Stimulated activated CD8-positive, alpha-beta memory T cell treated with anti-CD3 and anti-CD28 coated beads, Interleukin-7, amount 100 ng/mL, for 1 hour (primary cell): ENCODE measurements at regions not wholly inside any gene's neighbourhood (a gene's known extent, or its start where the extent isn't known, plus 50 kb on each side); places are given as distances from the start of the nearest gene placed in this dataset.

Experiments
- DNase-seq, 2 donors: peaks; one replicate each; pipeline ENCODE4 v3.0.0-alpha.2; 2020; ENCODE audit warnings: low read depth in 2 of 2

DNA sequence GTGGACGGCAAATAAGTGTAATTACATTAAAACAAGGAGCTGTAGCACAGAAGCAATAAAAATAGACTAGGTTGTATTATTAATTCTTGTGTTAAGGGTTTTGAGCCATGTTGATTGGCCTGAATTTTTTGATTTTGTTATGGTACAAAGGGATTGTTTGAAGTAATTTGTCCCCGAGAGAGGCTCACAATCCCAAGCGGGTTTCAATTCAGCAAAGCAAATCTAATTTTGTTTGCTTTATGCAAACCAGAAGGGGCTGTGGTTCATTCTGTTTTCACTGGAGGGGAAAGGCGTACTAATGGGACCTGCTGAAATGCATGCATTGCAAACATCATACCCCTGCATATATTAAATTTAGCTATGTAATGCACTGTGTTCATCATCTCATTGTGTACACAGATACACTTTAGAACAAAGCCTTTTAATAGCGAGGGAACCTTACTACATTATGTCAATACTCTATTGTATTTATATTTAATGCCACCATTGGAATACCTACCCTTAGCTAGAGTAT is 379.5 kb upstream of the POU3F2 start:
- no peak for DNase-seq

DNA sequence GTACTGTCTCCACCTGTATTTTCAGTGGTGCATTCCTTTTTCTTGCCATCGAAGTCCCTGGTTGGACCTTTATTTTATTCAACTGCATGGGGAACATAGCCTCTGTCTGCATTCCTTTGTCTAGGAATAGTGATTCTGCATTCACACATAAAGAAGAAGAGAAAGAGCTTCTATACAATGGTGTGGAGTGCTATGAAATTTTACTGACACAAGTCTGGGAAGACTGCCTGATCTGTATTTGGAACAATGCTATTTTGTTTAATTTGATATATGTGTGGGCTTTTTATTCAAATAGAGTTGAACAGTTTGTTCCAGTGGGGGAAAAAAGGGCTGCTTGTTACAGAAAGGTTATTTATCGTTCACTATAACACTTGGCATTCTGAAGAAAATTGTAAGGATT is 375.7 kb upstream of the POU3F2 start:
- no peak for DNase-seq

DNA sequence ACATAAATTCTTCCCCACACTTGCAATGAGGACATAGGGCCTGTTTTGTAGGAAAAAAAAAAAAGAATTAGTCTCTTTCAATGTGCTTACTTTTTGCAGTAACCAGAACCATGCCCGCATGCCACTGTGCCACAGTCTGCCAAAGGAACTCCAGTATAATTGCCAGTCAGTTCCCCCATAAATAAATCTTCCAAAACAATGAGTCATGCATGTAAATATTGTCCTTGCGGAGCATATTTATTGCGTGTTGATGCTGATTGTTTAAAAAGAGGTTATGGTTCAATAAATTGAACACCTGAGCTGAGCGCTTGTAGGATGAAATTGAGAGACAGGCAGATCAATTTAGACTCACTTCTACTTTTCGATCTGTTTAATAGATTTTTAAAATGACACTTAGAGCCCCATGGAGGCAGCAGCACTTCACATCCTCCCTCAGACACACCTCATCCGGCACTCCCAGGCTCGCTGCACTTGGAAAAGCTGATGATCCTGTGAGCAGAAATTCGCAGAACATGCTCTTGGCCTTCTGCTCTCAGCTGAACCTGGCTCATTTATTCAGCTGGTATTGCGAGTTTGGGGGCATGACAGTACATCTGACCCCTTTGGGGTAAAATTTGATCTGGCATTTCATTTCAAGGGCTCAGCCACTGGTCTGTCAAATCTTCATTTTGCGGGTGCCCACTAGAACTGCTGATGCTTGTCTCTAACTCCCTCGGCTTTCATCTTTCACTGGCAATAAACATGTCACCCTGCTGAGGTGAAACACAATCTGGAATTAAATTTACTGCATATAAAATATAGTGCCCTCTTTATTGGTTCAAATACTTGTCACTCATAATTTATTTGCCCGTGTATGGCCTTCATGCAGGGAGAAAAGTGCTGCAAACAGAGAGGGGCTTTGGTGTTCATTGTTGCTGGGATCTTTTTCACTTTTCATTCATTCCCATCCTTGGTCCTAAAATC is 371.1 kb upstream of the POU3F2 start:
- no peak for DNase-seq

DNA sequence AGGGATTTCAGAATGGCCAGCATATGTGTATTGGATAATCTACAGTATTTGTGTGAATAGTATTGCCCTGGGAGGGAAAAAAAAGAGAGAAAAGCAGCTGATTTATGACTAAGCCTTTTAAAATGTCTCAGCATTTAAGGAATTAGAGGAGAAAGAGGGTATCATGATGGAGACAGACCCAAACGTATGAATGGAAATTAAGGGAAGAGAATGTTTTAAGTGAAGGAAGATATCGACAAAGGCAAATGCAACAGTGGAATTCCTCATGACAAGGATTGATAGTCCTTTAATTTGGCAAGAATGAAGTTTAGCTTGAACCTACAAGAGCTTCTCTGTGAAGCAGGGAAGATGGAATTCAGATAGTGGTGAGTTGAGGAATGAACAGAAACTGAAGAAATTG is 367.3 kb upstream of the POU3F2 start:
- DNase-seq: no peak

DNA sequence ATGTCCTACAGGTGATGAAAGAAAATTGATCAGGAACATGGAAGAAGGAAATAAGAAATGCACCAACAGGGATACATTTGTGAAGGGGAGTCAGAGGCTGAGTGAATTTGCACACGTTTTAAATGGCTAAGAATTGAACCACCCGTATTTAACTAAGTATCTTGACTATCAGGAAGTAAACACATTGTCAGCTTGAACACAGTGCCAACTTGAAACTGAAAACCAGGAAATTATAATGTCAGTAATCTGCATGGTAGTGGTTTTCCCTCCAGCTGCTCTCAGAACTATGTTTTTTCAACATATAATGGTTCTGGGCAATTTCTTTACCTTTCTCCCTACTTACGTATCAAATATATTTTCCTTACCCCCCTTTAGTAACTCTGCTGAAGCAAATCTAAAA is 366.5 kb upstream of the POU3F2 start:
- DNase-seq: no peak

DNA sequence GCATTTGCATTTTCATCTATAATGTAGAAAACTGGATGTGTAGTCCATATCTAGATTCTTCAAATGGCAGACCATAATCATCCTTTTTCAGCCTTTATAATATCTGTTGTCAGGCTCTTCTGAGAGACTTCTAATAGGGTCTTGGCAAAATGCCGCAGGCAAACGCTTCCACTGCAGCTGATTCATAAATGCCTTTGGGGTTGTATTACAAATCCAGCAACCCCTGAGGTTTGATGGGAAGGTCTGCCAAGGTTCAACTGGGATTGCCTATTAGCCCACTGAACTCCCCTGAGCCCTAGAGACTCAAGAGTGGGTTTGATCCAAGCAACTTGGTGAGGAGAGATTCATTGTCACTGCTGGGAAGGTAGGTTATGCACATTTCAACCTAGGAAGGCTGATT is 365.2 kb upstream of the POU3F2 start:
- no peak for DNase-seq

DNA sequence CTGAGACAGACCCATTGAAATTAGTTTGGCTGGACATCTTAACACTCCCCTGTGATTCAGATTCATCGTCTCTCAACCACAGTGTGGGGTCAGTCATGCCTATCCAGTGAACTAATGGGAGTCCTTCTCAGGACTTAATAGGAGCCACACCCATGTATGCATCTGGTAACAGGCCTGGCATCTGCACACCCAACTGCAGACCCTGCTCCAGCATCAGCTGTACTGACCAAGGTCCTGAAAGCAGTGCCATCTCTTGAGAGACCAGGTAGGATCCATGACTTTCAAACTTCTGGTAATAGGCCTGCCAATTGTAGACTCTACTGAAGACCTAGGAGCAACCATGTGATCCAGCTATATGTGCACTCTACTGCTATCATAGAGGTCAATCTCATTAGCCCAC is 363.6 kb upstream of the POU3F2 start:
- DNase-seq: no peak

DNA sequence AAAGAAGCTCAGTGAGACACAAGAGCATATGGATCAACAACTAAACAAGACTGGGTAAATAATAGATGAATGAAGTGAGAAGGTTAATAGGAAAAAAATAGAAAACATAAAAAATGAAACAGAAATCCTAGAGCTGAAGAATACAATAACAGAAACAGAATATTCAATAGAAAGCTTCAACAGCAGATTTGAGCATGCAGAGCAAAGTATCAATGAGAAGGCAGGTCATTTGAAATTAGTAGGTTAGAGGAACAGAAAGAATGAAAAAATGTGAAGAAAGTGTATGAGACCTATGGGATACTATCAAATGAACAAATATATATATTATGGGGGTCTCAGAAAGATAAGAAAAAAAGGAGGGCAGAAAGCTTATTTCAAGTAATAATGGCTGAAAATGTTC is 362.9 kb upstream of the POU3F2 start:
- no peak for DNase-seq

DNA sequence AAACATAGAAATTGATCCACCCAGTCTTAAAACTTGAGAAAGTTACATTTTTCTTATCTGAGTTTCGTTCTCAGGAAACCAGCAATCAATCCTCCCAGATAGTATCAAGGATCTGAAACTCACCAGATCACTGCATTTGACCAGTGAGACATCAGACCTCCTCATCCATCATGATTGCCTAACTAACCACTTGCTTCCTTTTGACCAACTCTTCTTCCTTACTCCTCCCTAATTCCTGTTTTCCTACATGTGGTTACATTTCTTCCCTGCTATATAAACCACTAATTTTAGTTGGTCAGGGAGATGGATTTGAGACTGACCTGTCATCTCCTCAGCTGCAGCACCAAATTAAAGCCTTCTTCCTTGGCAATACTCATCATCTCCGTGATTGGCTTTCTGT is 357.1 kb upstream of the POU3F2 start:
- no peak for DNase-seq

DNA sequence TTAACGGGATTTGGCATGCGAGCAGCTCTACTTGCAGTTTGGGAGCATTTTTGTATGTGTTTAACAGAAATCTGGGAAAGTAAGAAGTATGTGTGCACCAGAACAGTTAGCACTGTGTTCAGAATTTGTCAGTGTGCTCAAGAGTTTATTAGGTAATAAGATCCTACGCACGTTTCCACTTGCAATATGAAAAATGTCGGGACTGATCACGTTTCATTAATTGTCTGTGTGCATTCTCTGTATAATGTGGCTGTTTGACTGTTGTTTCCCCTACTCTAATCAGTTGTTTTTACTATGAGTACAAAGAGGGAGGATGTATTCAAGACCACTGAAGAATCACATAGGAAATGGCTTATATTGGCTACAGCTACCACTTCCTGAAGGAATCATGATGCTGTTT is 349.7 kb upstream of the POU3F2 start:
- DNase-seq: no peak

DNA sequence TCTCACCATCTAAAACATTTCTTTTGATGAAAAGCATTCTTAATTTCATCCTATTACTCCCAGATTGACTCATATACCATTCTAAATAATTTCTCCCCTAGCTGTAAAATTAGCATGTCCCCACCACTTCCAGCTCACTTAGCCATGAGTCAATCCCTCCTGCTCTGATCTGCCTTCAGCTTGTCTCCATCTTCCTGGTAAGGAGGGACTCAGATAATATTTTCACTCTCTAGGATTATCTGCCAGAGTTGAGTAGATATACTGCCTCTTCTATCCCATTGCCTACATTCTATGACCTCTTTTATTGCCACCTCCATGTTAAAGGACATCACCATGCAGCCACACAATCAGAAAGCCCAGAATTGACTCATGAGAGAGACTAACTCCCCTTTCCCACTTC is 348.8 kb upstream of the POU3F2 start:
- no peak for DNase-seq

DNA sequence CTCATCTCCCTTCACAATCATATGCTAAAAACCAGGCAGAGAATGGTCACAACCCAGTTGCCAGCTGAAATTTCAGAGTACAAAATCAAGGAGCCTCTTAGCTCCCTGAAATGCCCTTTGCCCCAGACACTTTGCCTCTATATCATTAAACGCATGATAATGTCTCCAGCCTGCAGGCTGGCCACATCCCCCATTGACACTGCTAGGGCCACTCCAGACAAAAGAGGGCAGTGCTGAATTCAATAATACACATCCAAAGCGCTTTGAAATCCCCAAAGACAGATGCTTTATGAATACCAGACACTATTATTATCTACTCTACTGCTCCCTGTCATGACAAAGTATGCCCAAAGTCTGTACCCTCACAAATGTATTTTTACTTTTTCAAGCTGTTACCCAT is 348.3 kb upstream of the POU3F2 start:
- DNase-seq: no peak

DNA sequence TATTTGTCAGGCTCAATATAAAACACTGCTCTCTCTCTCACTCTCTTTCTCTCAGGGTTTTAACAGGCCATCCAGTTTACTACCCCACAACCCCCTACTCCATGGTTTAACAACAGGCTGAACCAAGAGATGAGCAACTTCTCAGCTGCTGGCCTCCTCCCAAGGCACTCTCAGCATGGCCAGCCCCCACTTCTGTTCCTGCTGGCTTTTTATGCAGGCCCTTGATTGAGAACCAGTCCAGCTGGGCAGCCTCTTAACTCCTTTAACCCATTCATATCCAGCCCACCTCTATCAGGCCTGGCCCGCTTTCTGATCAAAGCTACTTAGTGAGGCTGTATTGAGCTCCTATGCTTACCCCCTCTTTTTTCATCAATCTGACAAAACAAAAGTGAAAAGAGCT is 346.8 kb upstream of the POU3F2 start:
- DNase-seq: no peak

DNA sequence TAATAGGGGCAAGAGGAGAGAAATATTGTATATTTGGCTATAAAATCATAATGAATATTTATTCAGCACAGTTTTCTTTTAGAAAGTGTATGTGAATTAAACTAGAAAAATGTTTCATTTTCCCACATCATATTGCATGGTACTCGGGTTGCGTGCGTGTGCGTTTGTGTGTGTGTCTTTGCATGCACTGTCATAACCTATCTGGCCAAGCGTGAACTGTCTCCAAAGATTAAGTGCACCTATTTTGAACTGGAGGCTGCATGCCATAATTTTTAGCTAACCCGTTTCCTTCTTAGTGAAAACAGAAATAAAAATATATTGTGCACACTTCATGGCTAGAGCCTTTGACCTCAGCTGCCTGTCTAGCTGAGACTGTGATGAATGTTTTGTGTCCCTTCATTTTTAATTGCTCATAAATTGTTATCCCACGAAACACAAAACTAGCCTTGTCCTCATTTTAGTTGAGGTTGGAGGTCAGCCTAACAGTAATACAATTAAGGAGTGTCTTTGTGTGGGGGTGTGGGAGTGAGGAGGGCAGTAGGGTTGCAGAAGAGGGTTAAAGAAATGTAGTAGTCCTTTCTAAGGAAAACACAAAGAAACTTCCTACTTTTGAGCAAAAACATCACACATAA is 336.1 kb upstream of the POU3F2 start:
- DNase-seq: no peak

DNA sequence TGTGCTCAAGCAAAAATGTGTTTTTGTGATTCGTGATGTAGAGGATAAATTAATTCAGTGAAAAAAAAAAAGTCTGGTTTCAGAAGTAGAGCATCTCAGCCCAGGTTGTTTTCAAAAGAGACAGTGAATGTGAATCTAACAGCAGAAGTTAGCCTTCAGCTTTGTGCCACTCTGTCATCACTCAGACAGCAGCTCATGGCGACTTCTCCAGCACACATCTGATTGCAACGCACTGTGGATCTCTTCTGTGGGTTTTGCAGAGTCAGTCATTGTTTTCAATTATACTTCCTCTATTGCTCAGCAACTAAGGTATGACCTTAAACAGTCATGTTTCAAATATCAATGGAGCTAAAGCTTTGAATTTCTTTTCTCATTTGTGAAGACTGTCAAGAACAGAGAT is 335.5 kb upstream of the POU3F2 start:
- no peak for DNase-seq

DNA sequence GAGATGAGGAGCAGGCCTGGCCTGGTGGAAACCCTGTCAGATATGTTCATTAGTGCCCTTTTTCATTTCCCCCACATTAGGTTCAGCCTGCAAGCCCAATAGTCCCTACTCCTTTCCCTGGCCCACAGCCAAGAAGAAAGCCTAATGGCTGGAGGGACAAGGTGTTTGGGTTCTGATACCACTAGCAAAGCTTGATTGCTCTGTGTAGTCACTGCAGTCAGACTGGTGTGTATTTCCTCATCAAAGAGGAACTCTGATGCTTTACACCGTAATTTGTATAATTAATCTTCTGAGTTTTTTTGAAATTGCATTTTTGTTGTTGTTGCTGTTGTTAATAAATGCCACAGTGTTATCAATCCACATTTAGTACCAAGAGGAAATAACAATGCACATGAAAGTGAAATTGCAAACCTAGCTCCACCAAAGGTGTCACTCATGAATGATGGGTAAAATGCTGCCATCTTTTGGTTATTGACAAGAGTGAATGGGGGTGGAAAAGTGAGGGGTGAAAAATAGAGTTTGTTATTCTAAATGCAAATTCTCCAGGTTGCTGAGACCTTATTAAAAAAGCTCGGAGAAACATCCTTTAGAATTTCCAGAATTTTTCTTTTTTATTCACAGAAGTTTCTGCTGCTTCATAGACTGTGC is 320.2 kb upstream of the POU3F2 start:
- DNase-seq: no peak

DNA sequence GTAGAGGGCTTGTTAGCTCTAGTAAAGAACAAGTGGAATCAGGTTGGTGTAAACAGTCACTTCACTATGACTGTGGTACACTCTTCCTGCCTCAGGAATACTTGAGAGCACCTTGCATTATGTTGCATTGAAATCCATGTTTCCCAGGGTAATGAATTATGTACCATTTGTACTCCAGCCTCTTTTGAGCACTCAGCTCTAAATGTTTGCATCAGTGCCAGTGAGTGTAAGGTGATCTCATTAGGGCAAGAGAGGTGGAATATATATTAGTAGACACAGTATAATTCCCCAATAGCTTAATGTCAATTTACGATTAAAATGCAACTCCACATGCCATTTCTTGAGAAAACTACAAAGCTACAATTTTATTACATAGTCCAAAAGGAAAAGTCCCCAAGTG is 319.6 kb upstream of the POU3F2 start:
- no peak for DNase-seq

DNA sequence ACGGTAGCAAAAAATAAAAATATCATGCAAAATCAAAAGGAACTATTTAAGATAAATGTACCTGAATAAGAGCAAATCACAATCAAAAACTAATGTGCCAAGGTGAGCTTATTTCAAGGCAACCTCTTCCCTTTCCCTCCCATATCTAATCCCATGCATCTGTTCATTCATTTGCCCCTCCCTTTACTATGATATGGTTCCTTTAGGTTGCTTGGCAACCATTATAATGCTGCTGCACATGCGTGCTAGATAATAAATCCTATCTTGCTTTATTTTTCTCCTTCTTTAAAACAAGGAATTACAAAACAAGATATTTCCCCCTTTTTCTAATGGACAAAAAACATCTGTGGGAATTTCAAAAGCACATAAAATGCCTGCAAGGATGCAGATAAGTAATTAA is 318.2 kb upstream of the POU3F2 start:
- DNase-seq: no peak

DNA sequence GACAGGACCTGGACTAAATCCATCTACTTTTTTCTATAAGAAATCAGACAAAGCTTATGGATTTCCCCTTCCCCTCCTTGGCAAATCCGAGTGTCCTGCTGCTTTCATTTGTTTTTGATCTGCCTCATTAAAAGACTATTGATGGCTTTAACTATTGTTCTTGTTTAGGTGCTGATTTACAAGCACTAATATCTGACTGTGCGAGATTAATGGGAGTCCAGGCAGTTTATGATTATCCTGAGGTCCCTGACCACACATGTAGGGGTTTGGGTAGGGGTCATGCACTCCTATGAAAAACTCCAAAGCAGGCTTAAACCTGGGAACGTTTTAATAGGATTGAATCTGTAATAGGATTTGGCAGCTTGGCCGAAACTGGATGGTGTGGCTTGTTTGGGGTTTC is 317.5 kb upstream of the POU3F2 start:
- no peak for DNase-seq

DNA sequence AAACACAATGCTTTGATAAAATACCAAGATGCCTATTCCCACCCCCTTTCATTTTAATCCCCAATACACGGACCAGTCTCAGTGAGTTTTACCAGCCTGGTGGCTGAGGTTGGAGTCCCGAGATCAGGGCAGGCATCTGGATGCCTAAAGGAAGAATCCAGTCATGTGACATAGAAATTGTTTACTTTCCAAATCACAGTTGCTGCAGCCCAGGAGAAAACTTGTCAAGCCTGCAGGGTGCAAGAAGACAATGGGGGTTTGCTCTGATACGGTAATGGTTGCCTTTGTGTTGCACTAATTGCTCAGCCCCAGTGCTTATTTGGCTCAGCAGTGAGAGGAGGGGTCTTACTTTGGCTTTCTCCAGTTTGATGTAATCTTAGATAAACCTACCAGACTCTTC is 308.5 kb upstream of the POU3F2 start:
- no peak for DNase-seq

DNA sequence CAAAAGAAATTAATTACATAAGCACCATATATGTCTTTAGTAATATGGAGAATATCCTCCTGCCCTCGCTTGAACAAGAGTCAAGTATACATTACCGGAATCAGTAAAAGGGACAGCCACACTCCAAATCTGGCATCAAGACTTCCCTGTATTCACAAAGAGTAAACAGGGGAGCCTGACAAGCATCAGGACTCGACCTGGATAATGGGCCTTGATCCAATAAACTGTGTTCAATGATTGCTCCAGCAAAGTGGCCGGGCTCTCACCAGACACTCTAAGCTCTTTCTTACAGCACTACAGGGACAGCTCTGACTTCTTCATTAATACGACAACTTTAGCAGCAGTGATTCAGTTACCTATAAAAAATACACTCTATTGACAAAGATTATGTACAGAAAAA is 307.9 kb upstream of the POU3F2 start:
- DNase-seq: no peak

DNA sequence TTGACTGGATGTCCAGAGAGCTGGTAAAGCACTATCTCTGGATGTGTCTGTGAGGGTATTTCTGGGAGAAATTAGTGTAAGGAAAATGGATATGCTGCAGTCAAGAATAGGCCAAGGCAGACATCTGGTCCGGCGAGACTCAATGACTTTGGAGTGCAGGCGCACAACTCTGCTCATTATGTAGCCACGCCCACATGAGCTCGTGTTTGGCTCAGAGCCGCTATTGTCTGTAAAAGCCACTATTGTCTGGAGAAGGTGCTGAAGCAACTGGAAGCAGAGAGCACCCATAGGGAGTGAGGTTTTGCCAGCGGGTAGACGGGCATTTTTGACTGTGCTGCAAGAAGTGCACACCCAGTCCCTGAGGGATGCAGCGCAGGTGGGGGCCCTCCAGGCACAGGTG is 305.0 kb upstream of the POU3F2 start:
- DNase-seq: no peak

DNA sequence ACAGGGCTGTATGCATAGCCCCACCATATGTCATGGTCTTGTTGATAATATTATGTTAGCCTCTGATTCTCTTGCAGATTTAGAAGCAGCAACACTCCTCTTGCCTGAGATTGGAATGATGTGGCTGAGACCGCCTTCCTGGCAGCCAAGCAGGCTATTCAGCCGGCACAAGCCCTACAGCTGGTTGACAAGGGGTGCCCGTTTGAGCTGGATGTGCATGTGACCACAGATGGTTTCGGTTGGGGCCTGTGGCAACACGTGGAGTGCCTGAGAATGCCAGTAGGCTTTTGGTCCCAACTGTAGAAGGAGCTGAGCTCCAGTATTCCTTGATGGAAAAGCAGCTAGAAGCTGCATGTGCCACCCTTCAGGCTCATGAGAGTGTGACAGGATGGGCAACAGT is 303.6 kb upstream of the POU3F2 start:
- no peak for DNase-seq
